SK-N-SH treated with all-trans-retinoic acid at 6 μM for 48 hours (cell line): ENCODE measurements at regions not wholly inside any gene's neighbourhood (a gene's known extent, or its start where the extent isn't known, plus 50 kb on each side); places are given as distances from the start of the nearest gene placed in this dataset.

ENCODE experiments used
- ATAC-seq: fragments of 200-7000 bp; cut with Tn5 transposase; 3 replicates; pipeline ENCODE4 v1.9.1; 2020; ENCODE audit warnings: mild to moderate bottlenecking, moderate library complexity
- ARNTL ChIP-seq: fragments of 450-650 bp; formaldehyde crosslinking; IDR thresholded peaks from 2 replicates; pipeline ENCODE4 v1.5.0; 2020; ENCODE audit warnings: low read depth, mild to moderate bottlenecking, moderate library complexity, borderline replicate concordance
- BACH2 ChIP-seq: fragments of 250-450 bp; sonication (Bioruptor Pico); IDR thresholded peaks from 2 replicates; pipeline ENCODE4 v1.9.0; 2021; ENCODE audit warnings: mild to moderate bottlenecking, borderline replicate concordance
- CSDC2 ChIP-seq: fragments of 250-450 bp; sonication (Bioruptor Pico); IDR thresholded peaks from 2 replicates; pipeline ENCODE4 v1.5.0; 2020; ENCODE audit warnings: mild to moderate bottlenecking, moderate library complexity
- CSRNP3 ChIP-seq: fragments of 250-450 bp; sonication (Bioruptor Pico); IDR thresholded peaks from 2 replicates; pipeline ENCODE4 v1.5.1; 2021; ENCODE audit warnings: mild to moderate bottlenecking, moderate library complexity
- ESRRG ChIP-seq: fragments of 250-450 bp; sonication (Bioruptor Pico); IDR thresholded peaks from 2 replicates; pipeline ENCODE4 v1.6.1; 2021; ENCODE audit warnings: mild to moderate bottlenecking
- GLIS3 ChIP-seq: fragments of 250-450 bp; sonication (Bioruptor Pico); IDR thresholded peaks from 2 replicates; pipeline ENCODE4 v1.5.0; 2020; ENCODE audit warnings: mild to moderate bottlenecking, moderate library complexity
- ISL1 ChIP-seq: fragments of 250-450 bp; sonication (Bioruptor Pico); IDR thresholded peaks from 2 replicates; pipeline ENCODE4 v2.1.2; 2022; ENCODE audit warnings: mild to moderate bottlenecking, moderate library complexity
- OSR1 ChIP-seq: fragments of 250-450 bp; sonication (Bioruptor Pico); IDR thresholded peaks from 2 replicates; pipeline ENCODE4 v1.8.0; 2022; ENCODE audit warnings: moderate library complexity, mild to moderate bottlenecking, inconsistent platforms
- POU6F1 ChIP-seq: fragments of 250-450 bp; sonication (Bioruptor Pico); IDR thresholded peaks from 2 replicates; pipeline ENCODE4 v1.8.0; 2021; ENCODE audit warnings: low read depth, mild to moderate bottlenecking, moderate library complexity, borderline replicate concordance
- PPARA ChIP-seq: fragments of 250-450 bp; sonication (Bioruptor Pico); IDR thresholded peaks from 2 replicates; pipeline ENCODE4 v1.5.0; 2020; ENCODE audit warnings: mild to moderate bottlenecking, borderline replicate concordance
- RARB ChIP-seq: fragments of 250-450 bp; sonication (Bioruptor Pico); IDR thresholded peaks from 2 replicates; pipeline ENCODE4 v1.8.0; 2021; ENCODE audit warnings: mild to moderate bottlenecking, moderate library complexity
- TCF4 ChIP-seq: fragments of 250-450 bp; sonication (Bioruptor Pico); IDR thresholded peaks from 2 replicates; pipeline ENCODE4 v1.8.0; 2021; ENCODE audit warnings: mild to moderate bottlenecking, moderate library complexity, borderline replicate concordance
- TSHZ2 ChIP-seq: fragments of 250-450 bp; sonication (Bioruptor Pico); IDR thresholded peaks from 2 replicates; pipeline ENCODE4 v1.5.0; 2020; ENCODE audit warnings: mild to moderate bottlenecking, moderate library complexity
- ZC3H10 ChIP-seq: fragments of 250-450 bp; sonication (Bioruptor Pico); IDR thresholded peaks from 2 replicates; pipeline ENCODE4 v1.5.1; 2021; ENCODE audit warnings: mild to moderate bottlenecking, moderate library complexity
- ZFP3 ChIP-seq: fragments of 250-450 bp; sonication (Bioruptor Pico); IDR thresholded peaks from 2 replicates; pipeline ENCODE4 v1.5.0; 2020; ENCODE audit warnings: mild to moderate bottlenecking, moderate library complexity
- ZFP30 ChIP-seq: fragments of 450-650 bp; formaldehyde crosslinking; IDR thresholded peaks from 2 replicates; pipeline ENCODE4 v1.5.0; 2022; ENCODE audit warnings: mild to moderate bottlenecking, moderate library complexity
- ZNF70 ChIP-seq: fragments of 450-650 bp; formaldehyde crosslinking; IDR thresholded peaks from 2 replicates; pipeline ENCODE4 v1.5.0; 2020; ENCODE audit warnings: mild to moderate bottlenecking, moderate library complexity
- ZNF8 ChIP-seq: fragments of 450-650 bp; formaldehyde crosslinking; IDR thresholded peaks from 2 replicates; pipeline ENCODE4 v1.5.0; 2020; ENCODE audit warnings: mild to moderate bottlenecking, moderate library complexity
- TF ChIP-seq, protein P1 (sequence below): fragments of 250-450 bp; sonication (Bioruptor Pico); IDR thresholded peaks from 2 replicates; pipeline ENCODE4 v1.8.0; 2020; ENCODE audit warnings: mild to moderate bottlenecking, moderate library complexity, borderline replicate concordance
- TF ChIP-seq, protein P2 (sequence below): fragments of 250-450 bp; sonication (Bioruptor Pico); IDR thresholded peaks from 2 replicates; pipeline ENCODE4 v1.5.1; 2020; ENCODE audit warnings: low read depth, mild to moderate bottlenecking, moderate library complexity

GRCh38 chr1:173303984-173304383 lies 96.9 kb upstream of the TNFSF4 start (continued):
- TF ChIP-seq CSRNP3 (CRISPR knock-in tag): no peak
- TF ChIP-seq ESRRG (CRISPR knock-in tag): no peak
- TF ChIP-seq, protein P1, sequence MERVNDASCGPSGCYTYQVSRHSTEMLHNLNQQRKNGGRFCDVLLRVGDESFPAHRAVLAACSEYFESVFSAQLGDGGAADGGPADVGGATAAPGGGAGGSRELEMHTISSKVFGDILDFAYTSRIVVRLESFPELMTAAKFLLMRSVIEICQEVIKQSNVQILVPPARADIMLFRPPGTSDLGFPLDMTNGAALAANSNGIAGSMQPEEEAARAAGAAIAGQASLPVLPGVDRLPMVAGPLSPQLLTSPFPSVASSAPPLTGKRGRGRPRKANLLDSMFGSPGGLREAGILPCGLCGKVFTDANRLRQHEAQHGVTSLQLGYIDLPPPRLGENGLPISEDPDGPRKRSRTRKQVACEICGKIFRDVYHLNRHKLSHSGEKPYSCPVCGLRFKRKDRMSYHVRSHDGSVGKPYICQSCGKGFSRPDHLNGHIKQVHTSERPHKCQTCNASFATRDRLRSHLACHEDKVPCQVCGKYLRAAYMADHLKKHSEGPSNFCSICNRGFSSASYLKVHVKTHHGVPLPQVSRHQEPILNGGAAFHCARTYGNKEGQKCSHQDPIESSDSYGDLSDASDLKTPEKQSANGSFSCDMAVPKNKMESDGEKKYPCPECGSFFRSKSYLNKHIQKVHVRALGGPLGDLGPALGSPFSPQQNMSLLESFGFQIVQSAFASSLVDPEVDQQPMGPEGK (CRISPR knock-in tag): no peak
- TF ChIP-seq GLIS3: no peak
- TF ChIP-seq ZNF8 (CRISPR knock-in tag): no peak
- no peak for TF ChIP-seq TCF4 (CRISPR knock-in tag)
- no peak for TF ChIP-seq ARNTL (CRISPR knock-in tag)
- TF ChIP-seq ISL1 (CRISPR knock-in tag): no peak

GRCh38 chr1:173304529-173305227 lies 97.5 kb upstream of the TNFSF4 start:
- no peak for ATAC-seq
- no peak for TF ChIP-seq ZNF70 (CRISPR knock-in tag)
- TF ChIP-seq, protein P2, sequence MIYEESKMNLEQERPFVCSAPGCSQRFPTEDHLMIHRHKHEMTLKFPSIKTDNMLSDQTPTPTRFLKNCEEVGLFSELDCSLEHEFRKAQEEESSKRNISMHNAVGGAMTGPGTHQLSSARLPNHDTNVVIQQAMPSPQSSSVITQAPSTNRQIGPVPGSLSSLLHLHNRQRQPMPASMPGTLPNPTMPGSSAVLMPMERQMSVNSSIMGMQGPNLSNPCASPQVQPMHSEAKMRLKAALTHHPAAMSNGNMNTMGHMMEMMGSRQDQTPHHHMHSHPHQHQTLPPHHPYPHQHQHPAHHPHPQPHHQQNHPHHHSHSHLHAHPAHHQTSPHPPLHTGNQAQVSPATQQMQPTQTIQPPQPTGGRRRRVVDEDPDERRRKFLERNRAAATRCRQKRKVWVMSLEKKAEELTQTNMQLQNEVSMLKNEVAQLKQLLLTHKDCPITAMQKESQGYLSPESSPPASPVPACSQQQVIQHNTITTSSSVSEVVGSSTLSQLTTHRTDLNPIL (CRISPR knock-in tag): no peak
- no peak for TF ChIP-seq OSR1 (CRISPR knock-in tag)
- TF ChIP-seq ZNF8 (CRISPR knock-in tag): no peak
- TF ChIP-seq RARB (CRISPR knock-in tag): no peak
- no peak for TF ChIP-seq TCF4 (CRISPR knock-in tag)
- no peak for TF ChIP-seq ISL1 (CRISPR knock-in tag)
- no peak for TF ChIP-seq ARNTL (CRISPR knock-in tag)
- TF ChIP-seq ZFP30 (CRISPR knock-in tag): no peak
- TF ChIP-seq ZC3H10 (CRISPR knock-in tag): no peak
- TF ChIP-seq, protein P1 (CRISPR knock-in tag): no peak
- no peak for TF ChIP-seq PPARA (CRISPR knock-in tag)
- TF ChIP-seq BACH2 (CRISPR knock-in tag): no peak
- TF ChIP-seq CSDC2 (CRISPR knock-in tag): no peak
- no peak for TF ChIP-seq ESRRG (CRISPR knock-in tag)
- TF ChIP-seq ZFP3 (CRISPR knock-in tag): no peak
- no peak for TF ChIP-seq POU6F1
- TF ChIP-seq TSHZ2 (CRISPR knock-in tag): no peak
